ENCODE measurements at regions not wholly inside any gene's neighbourhood (a gene's known extent, or its start where the extent isn't known, plus 50 kb on each side); places are given as distances from the start of the nearest gene placed in this dataset.

GRCh38 chr2:160660741-160661140, 167.1 kb upstream of the RBMS1 start:
- Mint-ChIP-seq H3K9me3 (peaks cover 0 to 2% (median 0%) of the 10 kb centered on the region in 7 donors), H3K4me1 (peaks cover 20% of the 10 kb centered on the region), H3K4me3 (no peak overlapping the region), H3K27me3 (ENCODE audit: low read depth in 3 of 3) (peaks cover 1 to 3% (median 2%) of the 10 kb centered on the region in 3 donors), H3K36me3 (no peaks in the 10 kb centered on the region), H3K27ac (peak overlapping the region in 3 of 7 donors; percentile 8 to 76 (median 52))
- H3K79me2 ChIP-seq (ENCODE audit: insufficient read depth, low read length): no peaks in the 10 kb centered on the region
- intact Hi-C loops (cut with micrococcal nuclease): no loop called here
- no peaks in the 10 kb centered on the region for H3K9me3 ChIP-seq (replicated peaks in 1 of 2; ENCODE audit: control insufficient read depth in 1 of 2, insufficient read depth in 1 of 2, low read length in 2 of 2)
- H2AFZ ChIP-seq (ENCODE audit: insufficient read depth, low read depth, low read length, poor library complexity, severe bottlenecking): no peak overlapping the region
- peak in 1 of 3 donors; percentile 26 for DNase-seq
- H3K4me3 ChIP-seq (replicated peaks in 1 of 3; ENCODE audit: low read depth in 2 of 3, low read length in 3 of 3): no peak overlapping the region
- H4K20me1 ChIP-seq (ENCODE audit: insufficient read depth, low read length): no peaks in the 10 kb centered on the region
- WGBS (ENCODE audit: insufficient coverage): no CpG with 5 or more reads among the region's 2 CpGs
- H3K4me1 ChIP-seq (ENCODE audit: control insufficient read depth in 1 of 2, insufficient read depth in 2 of 2, low read length in 2 of 2): peaks cover 4 to 11% of the 10 kb centered on the region in 2 donors
- no peaks in the 10 kb centered on the region for H3K27me3 ChIP-seq (ENCODE audit: control insufficient read depth in 2 of 2, insufficient read depth in 2 of 2, low read length in 2 of 2)
- H3K4me2 ChIP-seq (replicated peaks; ENCODE audit: extremely low read depth, low read length, poor library complexity, severe bottlenecking): no peak overlapping the region
- H3K9ac ChIP-seq (ENCODE audit: insufficient read depth, low read length, poor library complexity, severe bottlenecking): no peak overlapping the region
- TF ChIP-seq, protein P1, sequence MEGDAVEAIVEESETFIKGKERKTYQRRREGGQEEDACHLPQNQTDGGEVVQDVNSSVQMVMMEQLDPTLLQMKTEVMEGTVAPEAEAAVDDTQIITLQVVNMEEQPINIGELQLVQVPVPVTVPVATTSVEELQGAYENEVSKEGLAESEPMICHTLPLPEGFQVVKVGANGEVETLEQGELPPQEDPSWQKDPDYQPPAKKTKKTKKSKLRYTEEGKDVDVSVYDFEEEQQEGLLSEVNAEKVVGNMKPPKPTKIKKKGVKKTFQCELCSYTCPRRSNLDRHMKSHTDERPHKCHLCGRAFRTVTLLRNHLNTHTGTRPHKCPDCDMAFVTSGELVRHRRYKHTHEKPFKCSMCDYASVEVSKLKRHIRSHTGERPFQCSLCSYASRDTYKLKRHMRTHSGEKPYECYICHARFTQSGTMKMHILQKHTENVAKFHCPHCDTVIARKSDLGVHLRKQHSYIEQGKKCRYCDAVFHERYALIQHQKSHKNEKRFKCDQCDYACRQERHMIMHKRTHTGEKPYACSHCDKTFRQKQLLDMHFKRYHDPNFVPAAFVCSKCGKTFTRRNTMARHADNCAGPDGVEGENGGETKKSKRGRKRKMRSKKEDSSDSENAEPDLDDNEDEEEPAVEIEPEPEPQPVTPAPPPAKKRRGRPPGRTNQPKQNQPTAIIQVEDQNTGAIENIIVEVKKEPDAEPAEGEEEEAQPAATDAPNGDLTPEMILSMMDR (IDR thresholded peaks at IDR 0.05): no peak
- no peak overlapping the region for H3K27ac ChIP-seq (ENCODE audit: low read depth in 1 of 2, low read length in 2 of 2)
- H3K36me3 ChIP-seq (replicated peaks in 1 of 2; ENCODE audit: control insufficient read depth in 1 of 2, insufficient read depth in 2 of 2, low read length in 2 of 2): no peaks in the 10 kb centered on the region

DNA sequence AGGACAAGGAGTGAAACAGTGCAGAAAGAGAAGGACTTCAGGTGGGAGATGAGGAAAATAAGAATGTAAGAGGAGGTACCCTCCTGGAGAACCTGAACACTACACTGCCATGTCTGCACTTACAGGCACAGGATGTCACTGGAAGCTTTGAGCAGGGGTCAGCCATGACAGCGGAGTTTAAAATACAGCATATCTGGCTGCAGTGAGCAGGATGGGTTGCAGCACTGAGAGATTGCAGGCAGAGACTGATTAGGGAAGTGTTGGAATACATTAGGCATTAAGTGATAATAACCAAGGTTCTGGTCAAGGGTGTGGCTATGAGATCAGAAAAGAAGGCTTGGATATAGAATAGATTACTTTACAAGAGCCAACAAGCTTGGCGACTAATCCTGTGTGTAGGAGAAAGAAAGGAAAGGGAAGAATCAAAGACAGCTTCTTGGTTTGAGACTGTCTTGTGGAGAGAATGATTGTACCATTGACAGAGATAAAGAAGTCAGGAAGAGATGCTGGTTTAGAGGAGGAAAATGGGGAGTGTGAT, 171.1 kb upstream of the RBMS1 start:
- Mint-ChIP-seq H3K9me3 (peaks cover 0 to 2% (median 0%) of the 10 kb centered on the region in 7 donors), H3K36me3 (no peaks in the 10 kb centered on the region), H3K27me3 (ENCODE audit: low read depth in 3 of 3) (peaks cover 0 to 3% (median 0%) of the 10 kb centered on the region in 3 donors), H3K27ac (peak overlapping the region in 5 of 7 donors; percentile 21 to 78 (median 69)), H3K4me1 (peaks cover 36% of the 10 kb centered on the region), H3K4me3 (no peak overlapping the region)
- TF ChIP-seq, protein P1 (IDR thresholded peaks at IDR 0.05): no peak
- Histone ChIP-seq H3K27me3 (ENCODE audit: control insufficient read depth in 2 of 2, insufficient read depth in 2 of 2, low read length in 2 of 2) (no peaks in the 10 kb centered on the region), H3K4me1 (ENCODE audit: control insufficient read depth in 1 of 2, insufficient read depth in 2 of 2, low read length in 2 of 2) (peaks cover 20 to 31% of the 10 kb centered on the region in 2 donors), H3K4me3 (replicated peaks in 1 of 3; ENCODE audit: low read depth in 2 of 3, low read length in 3 of 3) (no peak overlapping the region), H3K36me3 (replicated peaks in 1 of 2; ENCODE audit: control insufficient read depth in 1 of 2, insufficient read depth in 2 of 2, low read length in 2 of 2) (no peaks in the 10 kb centered on the region), H3K9ac (ENCODE audit: insufficient read depth, low read length, poor library complexity, severe bottlenecking) (no peak overlapping the region), H4K20me1 (ENCODE audit: insufficient read depth, low read length) (no peaks in the 10 kb centered on the region), H3K9me3 (replicated peaks in 1 of 2; ENCODE audit: control insufficient read depth in 1 of 2, insufficient read depth in 1 of 2, low read length in 2 of 2) (no peaks in the 10 kb centered on the region), H3K27ac (ENCODE audit: low read depth in 1 of 2, low read length in 2 of 2) (no peak overlapping the region), H3K79me2 (ENCODE audit: insufficient read depth, low read length) (no peaks in the 10 kb centered on the region), H3K4me2 (replicated peaks; ENCODE audit: extremely low read depth, low read length, poor library complexity, severe bottlenecking) (no peak overlapping the region), H2AFZ (ENCODE audit: insufficient read depth, low read depth, low read length, poor library complexity, severe bottlenecking) (no peak overlapping the region)
- WGBS (ENCODE audit: insufficient coverage): 100% methylated on average over 2 of the region's 2 CpGs
- DNase-seq: no peak
- intact Hi-C loops (cut with micrococcal nuclease): no loop called here

Measured in CD14-positive monocyte (primary cell).